ENCODE measurements at regions not wholly inside any gene's neighbourhood (a gene's known extent, or its start where the extent isn't known, plus 50 kb on each side); places are given as distances from the start of the nearest gene placed in this dataset.
"Not testable (repeated sequence)": the region's sequence is repeated elsewhere in the genome, so short reads cannot be mapped to it uniquely, and the experiment has no call there.

DNA sequence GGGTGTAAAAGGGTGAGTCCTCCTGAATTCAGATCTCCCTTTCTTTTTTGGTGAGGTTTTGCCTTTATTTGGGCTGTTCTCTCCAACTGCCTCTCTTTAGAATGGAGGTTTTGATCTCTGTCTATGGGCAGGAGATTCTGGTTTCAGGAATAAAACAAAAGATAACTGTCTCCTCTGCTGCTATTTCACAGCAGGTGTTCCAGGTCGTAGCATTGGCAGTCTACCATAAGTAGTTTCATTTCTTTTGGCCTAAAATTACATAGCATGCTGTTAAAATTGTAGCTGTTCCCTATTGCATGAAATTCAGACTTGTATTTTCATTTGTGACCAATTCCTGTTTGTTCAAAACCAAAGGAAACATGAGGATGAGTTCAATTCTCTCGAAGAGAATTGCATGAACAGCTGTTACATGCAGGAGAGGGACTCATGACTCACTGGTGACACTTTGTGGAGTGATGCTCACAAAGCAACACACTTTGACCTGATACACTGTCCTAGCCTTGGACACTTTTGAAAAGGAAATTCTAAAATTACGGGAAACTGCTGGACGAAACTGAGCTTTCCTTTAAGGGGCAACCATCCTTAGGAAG is 76.8 kb upstream of the SIRPG start:
- H3K27ac Mint-ChIP-seq, result no peak overlapping the region
- peaks cover 3% of the 10 kb centered on the region for H3K27me3 Mint-ChIP-seq (ENCODE audit: insufficient read depth)
- no peak overlapping the region for H3K27ac ChIP-seq (ENCODE audit: low read depth, low read length)
- no peaks in the 10 kb centered on the region for H3K36me3 ChIP-seq (ENCODE audit: control insufficient read depth, insufficient read depth, low read length)
- peaks cover 20% of the 10 kb centered on the region for H3K4me1 Mint-ChIP-seq
- H3K4me1 ChIP-seq (ENCODE audit: control insufficient read depth, insufficient read depth, low read length), result no peaks in the 10 kb centered on the region
- no peak for DNase-seq
- no peak overlapping the region for H3K9ac ChIP-seq (ENCODE audit: extremely low read depth, low read length, poor library complexity, severe bottlenecking)
- no peaks in the 10 kb centered on the region for H3K9me3 Mint-ChIP-seq
- no peaks in the 10 kb centered on the region for H3K27me3 ChIP-seq (ENCODE audit: control insufficient read depth, insufficient read depth, low read length, poor library complexity, severe bottlenecking)
- no peaks in the 10 kb centered on the region for H3K36me3 Mint-ChIP-seq (ENCODE audit: low read depth)
- H3K4me3 Mint-ChIP-seq, result no peak overlapping the region
- 82 to 92% methylated on average over 1 to 4 of the region's 4 CpGs for WGBS, 2 experiments (ENCODE audit: insufficient coverage in 1 of 2, insufficient read length in 1 of 2)
- H3K9me3 ChIP-seq (ENCODE audit: control insufficient read depth, low read length), result no peaks in the 10 kb centered on the region
- no peak overlapping the region for H3K4me3 ChIP-seq (ENCODE audit: low read length)
- TF ChIP-seq, protein P1, sequence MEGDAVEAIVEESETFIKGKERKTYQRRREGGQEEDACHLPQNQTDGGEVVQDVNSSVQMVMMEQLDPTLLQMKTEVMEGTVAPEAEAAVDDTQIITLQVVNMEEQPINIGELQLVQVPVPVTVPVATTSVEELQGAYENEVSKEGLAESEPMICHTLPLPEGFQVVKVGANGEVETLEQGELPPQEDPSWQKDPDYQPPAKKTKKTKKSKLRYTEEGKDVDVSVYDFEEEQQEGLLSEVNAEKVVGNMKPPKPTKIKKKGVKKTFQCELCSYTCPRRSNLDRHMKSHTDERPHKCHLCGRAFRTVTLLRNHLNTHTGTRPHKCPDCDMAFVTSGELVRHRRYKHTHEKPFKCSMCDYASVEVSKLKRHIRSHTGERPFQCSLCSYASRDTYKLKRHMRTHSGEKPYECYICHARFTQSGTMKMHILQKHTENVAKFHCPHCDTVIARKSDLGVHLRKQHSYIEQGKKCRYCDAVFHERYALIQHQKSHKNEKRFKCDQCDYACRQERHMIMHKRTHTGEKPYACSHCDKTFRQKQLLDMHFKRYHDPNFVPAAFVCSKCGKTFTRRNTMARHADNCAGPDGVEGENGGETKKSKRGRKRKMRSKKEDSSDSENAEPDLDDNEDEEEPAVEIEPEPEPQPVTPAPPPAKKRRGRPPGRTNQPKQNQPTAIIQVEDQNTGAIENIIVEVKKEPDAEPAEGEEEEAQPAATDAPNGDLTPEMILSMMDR (conservative IDR thresholded peaks at IDR 0.05), result peak; percentile 28

DNA sequence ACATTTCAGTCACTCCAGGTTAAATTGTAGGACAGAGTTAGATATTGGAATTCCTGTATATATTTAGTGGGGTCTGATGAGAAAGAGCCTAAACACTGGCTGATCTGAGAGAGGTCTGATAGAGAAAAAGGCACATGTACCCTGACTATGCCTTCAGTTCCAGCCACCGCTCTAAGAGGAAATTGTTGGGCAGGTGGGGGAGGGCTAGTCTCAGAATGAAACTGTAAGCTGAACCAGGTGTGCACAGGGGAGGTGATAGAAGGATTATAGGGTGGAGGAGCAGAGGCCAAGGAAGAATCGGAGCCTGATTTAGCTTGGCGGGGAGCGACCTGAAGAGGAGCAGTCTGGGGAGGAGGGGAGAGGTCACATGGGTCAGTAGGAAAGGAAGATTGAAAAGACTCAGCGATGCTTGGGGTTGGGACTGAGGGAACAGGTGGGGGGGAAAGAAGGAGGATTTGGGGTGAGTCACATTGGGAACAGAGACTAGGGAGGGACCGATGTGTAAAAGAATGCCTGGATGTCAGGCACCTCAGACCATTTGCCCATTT is 74.3 kb upstream of the SIRPG start:
- 95 to 96% methylated on average over 3 to 6 of the region's 6 CpGs for WGBS, 2 experiments (ENCODE audit: insufficient coverage in 1 of 2, insufficient read length in 1 of 2)
- H3K4me3 Mint-ChIP-seq; H3K9me3 ChIP-seq (ENCODE audit: control insufficient read depth, low read length); H3K9ac ChIP-seq (ENCODE audit: extremely low read depth, low read length, poor library complexity, severe bottlenecking); H3K27me3 Mint-ChIP-seq (ENCODE audit: insufficient read depth); H3K27me3 ChIP-seq (ENCODE audit: control insufficient read depth, insufficient read depth, low read length, poor library complexity, severe bottlenecking); H3K36me3 Mint-ChIP-seq (ENCODE audit: low read depth); H3K27ac Mint-ChIP-seq; H3K4me3 ChIP-seq (ENCODE audit: low read length); H3K36me3 ChIP-seq (ENCODE audit: control insufficient read depth, insufficient read depth, low read length); H3K9me3 Mint-ChIP-seq; H3K27ac ChIP-seq (ENCODE audit: low read depth, low read length); H3K4me1 ChIP-seq (ENCODE audit: control insufficient read depth, insufficient read depth, low read length); DNase-seq: not testable (repeated sequence)
- peaks cover 15% of the 10 kb centered on the region for H3K4me1 Mint-ChIP-seq

DNA sequence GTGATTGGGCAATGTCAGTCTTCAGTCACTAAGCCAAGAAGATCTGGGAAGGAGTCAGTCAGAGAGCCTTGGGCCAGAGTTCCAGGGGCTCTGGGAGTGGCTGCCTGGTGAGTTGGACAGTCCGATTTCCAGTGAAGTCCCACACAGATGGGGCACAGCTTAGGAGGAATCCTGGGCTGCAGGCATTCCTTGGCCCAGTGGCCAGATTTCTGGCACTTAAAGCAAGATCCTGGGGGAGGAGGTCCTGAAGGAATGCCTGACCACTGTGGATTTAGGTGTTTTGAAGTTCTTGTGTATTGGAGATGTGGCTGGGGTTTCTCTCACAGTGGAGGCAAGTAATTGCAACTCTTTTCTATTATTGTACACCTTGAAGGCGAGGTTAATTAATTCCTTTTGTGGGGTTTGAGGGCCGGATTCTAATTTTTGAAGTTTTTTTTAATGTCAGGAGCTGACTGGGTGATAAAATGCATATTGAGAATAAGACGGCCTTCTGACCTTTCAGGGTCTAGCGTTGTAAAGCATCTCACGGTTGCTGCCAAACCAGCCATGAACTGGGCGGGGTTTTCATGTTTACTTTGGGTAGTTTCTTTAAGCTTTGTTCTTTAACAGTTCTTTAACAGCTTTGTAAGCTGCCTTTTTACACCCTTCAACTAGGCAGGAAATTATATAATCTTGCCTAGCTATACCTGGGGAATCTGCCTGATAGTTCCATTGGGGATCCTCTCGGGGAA is 73.6 kb upstream of the SIRPG start:
- H3K4me3 Mint-ChIP-seq; H3K4me1 ChIP-seq (ENCODE audit: control insufficient read depth, insufficient read depth, low read length); H3K27me3 ChIP-seq (ENCODE audit: control insufficient read depth, insufficient read depth, low read length, poor library complexity, severe bottlenecking); H3K4me3 ChIP-seq (ENCODE audit: low read length); H3K36me3 ChIP-seq (ENCODE audit: control insufficient read depth, insufficient read depth, low read length); H3K27me3 Mint-ChIP-seq (ENCODE audit: insufficient read depth); H3K27ac ChIP-seq (ENCODE audit: low read depth, low read length); H3K36me3 Mint-ChIP-seq (ENCODE audit: low read depth); DNase-seq; H3K9ac ChIP-seq (ENCODE audit: extremely low read depth, low read length, poor library complexity, severe bottlenecking); H3K9me3 Mint-ChIP-seq; H3K9me3 ChIP-seq (ENCODE audit: control insufficient read depth, low read length): not testable (repeated sequence)
- peak overlapping the region; percentile 2 for H3K27ac Mint-ChIP-seq
- 86% methylated on average over 4 to 8 of the region's 8 CpGs for WGBS, 2 experiments (ENCODE audit: insufficient coverage in 1 of 2, insufficient read length in 1 of 2)
- H3K4me1 Mint-ChIP-seq, result peaks cover 15% of the 10 kb centered on the region

DNA sequence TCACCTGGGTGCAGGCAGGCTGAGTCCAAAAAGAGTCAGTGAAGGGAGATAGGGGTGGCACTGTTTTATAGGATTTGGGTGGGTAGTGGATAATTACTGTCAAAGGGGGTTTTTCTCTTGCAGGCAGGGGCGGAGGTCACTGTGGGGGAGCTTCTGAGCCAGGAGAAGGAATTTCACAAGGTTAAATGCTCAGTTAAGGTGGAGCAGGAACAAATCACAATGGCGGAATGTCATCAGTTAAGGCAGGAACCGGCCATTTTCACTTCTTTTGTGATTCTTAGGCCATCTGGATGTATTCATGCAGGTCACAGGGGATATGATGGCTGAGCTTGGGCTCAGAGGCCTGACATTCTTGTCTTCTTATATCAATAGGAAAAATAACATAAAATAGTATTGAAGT is 69.7 kb upstream of the SIRPG start:
- H3K4me1 ChIP-seq (ENCODE audit: control insufficient read depth, insufficient read depth, low read length); H3K36me3 Mint-ChIP-seq (ENCODE audit: low read depth); H3K4me3 Mint-ChIP-seq; H3K36me3 ChIP-seq (ENCODE audit: control insufficient read depth, insufficient read depth, low read length); H3K9me3 Mint-ChIP-seq; H3K9me3 ChIP-seq (ENCODE audit: control insufficient read depth, low read length); H3K27me3 ChIP-seq (ENCODE audit: control insufficient read depth, insufficient read depth, low read length, poor library complexity, severe bottlenecking); H3K9ac ChIP-seq (ENCODE audit: extremely low read depth, low read length, poor library complexity, severe bottlenecking); H3K27ac ChIP-seq (ENCODE audit: low read depth, low read length); H3K4me3 ChIP-seq (ENCODE audit: low read length); H3K27ac Mint-ChIP-seq: not testable (repeated sequence)
- Mint-ChIP-seq H3K4me1 (peaks cover 16% of the 10 kb centered on the region), H3K27me3 (ENCODE audit: insufficient read depth) (peaks cover 11% of the 10 kb centered on the region)
- 87 to 94% methylated on average over 2 to 3 of the region's 3 CpGs for WGBS, 2 experiments (ENCODE audit: insufficient coverage in 1 of 2, insufficient read length in 1 of 2)
- DNase-seq, result peak; percentile 59
